Right renal cortex interstitium (tissue), 3 donors: ENCODE measurements at regions not wholly inside any gene's neighbourhood (a gene's known extent, or its start where the extent isn't known, plus 50 kb on each side); places are given as distances from the start of the nearest gene placed in this dataset.

Source experiments
- DNase-seq, 3 donors: peaks; one replicate each; pipeline ENCODE4 v3.0.0-alpha.2; 2013; ENCODE audit warnings: low read depth in 3 of 3, low spot score in 2 of 3

- DNase-seq, result no peak
Observed at GRCh38 chr6:132934496-132934895, 120.1 kb downstream of the RPS12 start.

- DNase-seq, result no peak
Observed at GRCh38 chr6:132936646-132937045, 122.3 kb downstream of the RPS12 start.

- DNase-seq, result peak in 1 of 3 donors; percentile 67
Observed at GRCh38 chr6:132937466-132937906, 123.1 kb downstream of the RPS12 start.

DNA sequence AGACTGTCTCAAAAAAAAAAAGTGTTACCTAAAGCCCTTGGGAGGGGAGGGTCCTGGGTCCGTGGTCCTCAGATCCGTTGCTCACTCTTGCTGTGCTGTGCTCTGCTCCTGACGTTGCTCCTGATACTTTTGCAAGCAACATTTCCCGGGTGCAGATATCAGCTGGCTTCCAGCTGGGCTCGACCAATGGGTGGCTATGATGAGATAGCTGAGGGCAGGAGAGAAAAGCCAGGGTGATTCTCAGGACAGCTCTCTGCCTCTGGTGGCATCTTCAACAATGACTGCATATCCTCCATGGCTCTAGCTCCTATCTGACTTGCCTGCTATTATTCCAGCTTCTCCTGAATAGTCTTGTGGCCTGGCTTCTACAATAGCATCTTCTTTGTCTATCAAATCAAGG lies 134.5 kb downstream of the RPS12 start:
- no peak for DNase-seq

- DNase-seq, result no peak
Observed at GRCh38 chr6:132950566-132950965, 136.2 kb downstream of the RPS12 start.

GRCh38 chr6:132952031-132952867 lies 137.9 kb downstream of the RPS12 start:
- DNase-seq, result no peak

DNA sequence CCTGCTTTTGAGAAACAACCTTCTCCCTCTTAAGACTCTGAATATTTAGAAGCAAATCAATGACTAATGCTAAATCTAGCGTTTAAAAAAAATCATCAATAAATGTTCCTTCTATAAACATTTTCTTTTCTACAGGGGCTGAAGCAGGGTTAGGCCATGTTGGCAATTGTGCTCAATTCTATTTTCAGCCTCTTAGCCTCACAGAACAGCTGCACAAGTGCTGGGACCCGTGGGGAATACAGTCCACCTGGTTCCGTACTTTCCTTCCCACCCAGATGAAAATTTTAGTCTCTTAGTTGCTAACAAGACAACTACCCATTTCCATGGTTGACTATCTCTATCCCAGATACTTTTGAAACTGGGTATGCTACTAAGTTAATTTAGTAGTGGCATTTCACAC lies 138.6 kb downstream of the RPS12 start:
- DNase-seq, result no peak

GRCh38 chr6:132954222-132954621 lies 139.9 kb downstream of the RPS12 start:
- no peak for DNase-seq

- no peak for DNase-seq
Observed at GRCh38 chr6:132954936-132955335, 140.6 kb downstream of the RPS12 start.

GRCh38 chr6:132959639-132960326 lies 145.4 kb downstream of the RPS12 start:
- DNase-seq, result no peak

DNA sequence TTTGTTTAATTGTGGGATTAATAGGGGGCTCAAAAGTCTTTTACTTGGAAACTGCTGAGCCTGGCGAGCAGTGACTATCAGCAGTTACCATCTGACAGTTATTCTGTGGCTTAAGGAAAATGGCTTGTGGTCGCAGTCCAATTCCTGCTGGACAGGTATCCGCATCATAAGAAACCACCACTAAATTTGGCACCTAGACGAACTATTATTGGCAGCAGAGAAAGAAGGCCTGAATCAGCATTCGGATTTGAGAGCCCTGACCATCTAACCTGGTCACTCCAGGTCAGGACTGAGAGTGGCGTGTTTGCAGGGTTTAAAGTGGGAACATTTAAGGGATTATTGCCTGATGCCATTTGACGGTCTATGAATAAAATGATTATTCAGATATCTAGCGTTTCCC lies 146.4 kb downstream of the RPS12 start:
- no peak for DNase-seq

DNA sequence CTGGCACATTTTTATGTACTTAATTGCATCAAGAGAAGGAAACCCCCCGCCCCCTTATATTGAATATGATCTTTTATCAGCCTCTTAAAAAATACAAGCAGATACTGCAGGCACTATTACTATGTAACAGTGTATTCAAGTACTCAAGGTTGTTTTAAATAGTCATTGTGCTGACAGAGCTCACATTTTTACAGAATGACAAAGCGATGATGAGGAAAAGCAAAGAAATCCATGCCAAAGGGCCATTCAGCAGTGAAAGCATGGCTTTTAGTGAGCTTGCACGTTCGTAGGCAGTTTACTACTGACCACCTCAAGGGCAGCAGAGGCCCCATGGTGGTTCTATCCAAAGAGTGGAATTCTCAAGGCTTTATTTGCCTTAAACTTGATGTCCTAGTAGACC lies 146.8 kb downstream of the RPS12 start:
- DNase-seq, result no peak

GRCh38 chr6:132961610-132962009 lies 147.2 kb downstream of the RPS12 start:
- no peak for DNase-seq

DNA sequence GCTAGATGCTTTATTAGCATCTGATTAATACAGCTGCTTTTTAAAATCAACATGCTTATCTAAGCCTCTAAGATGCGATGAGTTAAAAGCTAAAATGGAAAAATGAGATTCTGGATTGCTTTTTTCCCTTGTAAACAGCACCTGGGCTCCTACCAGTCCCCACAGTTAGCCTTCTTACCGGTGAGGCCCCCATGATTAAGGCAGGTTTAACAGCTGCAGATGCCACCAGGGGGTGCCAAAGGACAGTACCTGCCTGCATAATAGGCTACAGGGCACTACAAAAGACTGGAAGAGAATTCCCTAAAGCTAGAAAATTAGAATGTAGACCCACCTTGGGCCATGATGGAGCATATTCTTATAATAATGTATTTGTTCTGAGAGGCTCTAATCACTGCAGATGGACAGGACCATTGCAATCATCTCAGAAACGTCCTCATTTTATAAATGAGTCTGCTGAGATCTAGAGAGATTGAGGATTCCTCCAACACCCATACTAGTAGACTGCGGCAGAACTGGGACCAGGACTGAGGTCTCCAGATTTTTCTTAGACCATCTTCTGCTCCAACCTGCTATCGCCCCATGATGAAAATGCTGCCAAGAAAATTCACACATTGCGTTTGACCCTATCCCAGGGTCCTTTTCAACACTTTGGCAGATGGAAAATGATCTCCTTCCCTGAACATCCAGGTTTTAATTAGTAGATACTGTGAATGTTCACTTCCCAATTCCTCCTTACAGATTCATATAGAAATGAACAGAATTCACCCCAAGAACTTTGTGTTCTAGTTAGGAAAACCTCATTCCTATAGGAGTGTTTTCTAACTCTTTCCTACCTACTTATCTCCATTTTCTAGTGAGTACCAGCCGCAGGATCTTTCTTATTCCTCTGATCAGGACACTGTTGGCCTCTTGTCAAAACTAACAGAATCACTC lies 148.8 kb downstream of the RPS12 start:
- DNase-seq, result peak in 2 of 3 donors; percentile 45

- DNase-seq, result no peak
Observed at GRCh38 chr6:132964101-132964867, 149.9 kb downstream of the RPS12 start.

DNA sequence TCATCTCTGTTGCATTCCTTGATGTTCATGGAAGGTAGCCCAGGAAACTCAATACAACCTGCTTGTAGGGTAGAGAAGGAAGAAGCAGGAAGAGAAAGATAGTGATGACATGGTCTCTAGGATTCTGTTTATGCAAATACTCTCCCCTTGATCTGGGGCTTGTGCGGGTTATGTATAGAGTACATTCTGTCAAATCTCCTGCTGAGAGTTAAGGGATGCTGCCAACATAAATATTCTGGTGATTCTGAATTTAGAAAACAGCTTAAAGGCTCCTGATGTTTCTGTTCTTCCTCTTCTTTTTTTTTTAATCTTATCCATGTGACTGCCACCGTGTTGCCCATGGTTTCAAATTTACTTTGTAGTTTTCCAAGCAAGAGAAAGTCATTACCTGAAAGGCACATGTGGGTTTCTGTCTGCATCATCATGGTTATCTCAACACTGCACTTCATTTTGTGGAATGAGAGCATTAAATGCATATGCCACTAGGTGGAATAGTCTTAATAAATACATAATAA lies 150.6 kb downstream of the RPS12 start:
- no peak for DNase-seq

- DNase-seq, result no peak
Observed at GRCh38 chr6:132967871-132968270, 153.5 kb downstream of the RPS12 start.

GRCh38 chr6:132968419-132968950 lies 154.1 kb downstream of the RPS12 start:
- DNase-seq, result no peak

DNA sequence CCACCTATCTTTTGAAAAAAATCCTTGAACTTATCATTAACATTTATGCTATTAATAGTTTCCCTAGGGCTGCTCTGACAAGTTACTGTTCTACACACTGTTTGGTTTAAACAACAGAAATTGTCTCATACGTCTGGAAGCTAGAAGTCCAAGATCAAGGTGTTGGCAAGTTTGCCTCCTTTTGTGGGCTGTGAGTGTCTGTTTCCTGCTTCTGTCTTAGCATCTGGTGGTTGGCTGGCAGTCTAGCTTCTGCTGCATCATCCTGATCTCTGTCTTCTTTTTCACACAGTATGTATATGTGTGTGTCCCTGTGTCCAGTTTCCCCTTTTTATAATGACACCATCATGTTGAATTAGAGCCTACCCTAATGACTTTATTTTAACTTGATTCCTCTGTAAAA lies 154.8 kb downstream of the RPS12 start:
- no peak for DNase-seq

DNA sequence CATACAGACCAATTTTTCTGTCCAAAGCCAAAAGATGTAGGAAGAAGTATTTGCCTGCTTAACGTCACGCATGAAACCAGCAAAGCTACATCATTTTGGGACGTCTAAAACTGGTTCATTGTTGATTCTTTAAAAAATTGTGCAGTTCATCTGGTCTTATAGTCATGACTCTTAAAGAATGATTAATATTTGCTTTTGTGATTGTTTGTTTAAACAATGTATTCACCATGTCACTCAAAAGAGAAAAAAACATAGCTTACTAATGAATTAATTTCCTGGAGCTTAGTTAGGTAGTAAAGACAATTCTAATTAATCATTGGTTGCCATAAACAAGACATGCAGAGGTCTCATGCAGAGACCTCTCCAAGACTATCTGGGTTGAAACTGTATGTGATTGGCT lies 157.3 kb downstream of the RPS12 start:
- no peak for DNase-seq
